GM12875 (cell line): ENCODE measurements at regions not wholly inside any gene's neighbourhood (a gene's known extent, or its start where the extent isn't known, plus 50 kb on each side); places are given as distances from the start of the nearest gene placed in this dataset.

Experiments
- H3K4me3 ChIP-seq: one replicate; pipeline ENCODE4 v1.5.1; 2011; ENCODE audit warnings: low read depth, low read length, control low read depth
- TF ChIP-seq, protein P1 (sequence below): IDR thresholded peaks from 2 replicates; pipeline ENCODE4 v1.5.1; 2011; ENCODE audit warnings: low read depth, mild to moderate bottlenecking, control low read depth, inconsistent platforms, low read length, moderate library complexity, borderline replicate concordance; ENCODE audit not compliant: insufficient read depth

DNA sequence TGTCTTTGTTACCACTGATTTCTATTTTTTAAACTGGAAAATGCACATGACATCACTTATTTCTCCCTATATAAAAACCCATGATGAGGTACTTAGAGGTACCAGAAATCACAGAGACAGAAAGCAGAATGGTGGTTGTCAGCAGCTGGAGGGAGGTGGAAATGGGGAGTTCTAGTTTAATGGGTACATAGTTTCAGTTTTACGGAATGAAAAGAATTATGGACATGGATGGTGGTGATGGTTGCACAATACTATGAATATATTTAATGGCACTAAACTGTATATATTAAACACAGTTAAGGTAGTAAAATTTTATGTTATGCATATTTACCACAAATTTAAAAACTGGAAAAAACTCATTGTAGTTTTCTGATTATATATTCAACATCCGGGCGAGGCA, 50.5 kb upstream of the CPEB4 start:
- TF ChIP-seq, protein P1, sequence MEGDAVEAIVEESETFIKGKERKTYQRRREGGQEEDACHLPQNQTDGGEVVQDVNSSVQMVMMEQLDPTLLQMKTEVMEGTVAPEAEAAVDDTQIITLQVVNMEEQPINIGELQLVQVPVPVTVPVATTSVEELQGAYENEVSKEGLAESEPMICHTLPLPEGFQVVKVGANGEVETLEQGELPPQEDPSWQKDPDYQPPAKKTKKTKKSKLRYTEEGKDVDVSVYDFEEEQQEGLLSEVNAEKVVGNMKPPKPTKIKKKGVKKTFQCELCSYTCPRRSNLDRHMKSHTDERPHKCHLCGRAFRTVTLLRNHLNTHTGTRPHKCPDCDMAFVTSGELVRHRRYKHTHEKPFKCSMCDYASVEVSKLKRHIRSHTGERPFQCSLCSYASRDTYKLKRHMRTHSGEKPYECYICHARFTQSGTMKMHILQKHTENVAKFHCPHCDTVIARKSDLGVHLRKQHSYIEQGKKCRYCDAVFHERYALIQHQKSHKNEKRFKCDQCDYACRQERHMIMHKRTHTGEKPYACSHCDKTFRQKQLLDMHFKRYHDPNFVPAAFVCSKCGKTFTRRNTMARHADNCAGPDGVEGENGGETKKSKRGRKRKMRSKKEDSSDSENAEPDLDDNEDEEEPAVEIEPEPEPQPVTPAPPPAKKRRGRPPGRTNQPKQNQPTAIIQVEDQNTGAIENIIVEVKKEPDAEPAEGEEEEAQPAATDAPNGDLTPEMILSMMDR, result no peak
- H3K4me3 ChIP-seq, result no peak overlapping the region
